ENCODE measurements at regions not wholly inside any gene's neighbourhood (a gene's known extent, or its start where the extent isn't known, plus 50 kb on each side); places are given as distances from the start of the nearest gene placed in this dataset.

DNA sequence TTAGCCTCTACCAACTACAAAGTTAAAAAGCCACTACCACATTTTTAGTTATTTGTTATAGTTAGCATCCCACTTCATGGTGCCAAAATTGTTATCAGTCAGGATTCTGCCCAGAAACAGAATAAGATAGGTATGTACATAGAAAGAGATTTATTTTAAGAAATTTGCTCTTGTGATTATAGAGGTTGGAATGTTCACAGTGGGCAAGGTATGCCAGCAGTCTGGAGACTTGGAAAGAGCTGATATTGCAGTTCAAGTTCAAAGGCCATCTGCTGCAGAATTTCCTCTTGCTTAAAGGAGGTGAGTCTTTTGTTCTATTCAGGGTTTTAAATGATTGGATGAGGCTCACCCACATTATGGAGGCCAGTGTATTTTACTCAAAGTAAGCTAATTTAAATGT, 143.8 kb upstream of the POU1F1 start:
- TF ChIP-seq, protein P1, sequence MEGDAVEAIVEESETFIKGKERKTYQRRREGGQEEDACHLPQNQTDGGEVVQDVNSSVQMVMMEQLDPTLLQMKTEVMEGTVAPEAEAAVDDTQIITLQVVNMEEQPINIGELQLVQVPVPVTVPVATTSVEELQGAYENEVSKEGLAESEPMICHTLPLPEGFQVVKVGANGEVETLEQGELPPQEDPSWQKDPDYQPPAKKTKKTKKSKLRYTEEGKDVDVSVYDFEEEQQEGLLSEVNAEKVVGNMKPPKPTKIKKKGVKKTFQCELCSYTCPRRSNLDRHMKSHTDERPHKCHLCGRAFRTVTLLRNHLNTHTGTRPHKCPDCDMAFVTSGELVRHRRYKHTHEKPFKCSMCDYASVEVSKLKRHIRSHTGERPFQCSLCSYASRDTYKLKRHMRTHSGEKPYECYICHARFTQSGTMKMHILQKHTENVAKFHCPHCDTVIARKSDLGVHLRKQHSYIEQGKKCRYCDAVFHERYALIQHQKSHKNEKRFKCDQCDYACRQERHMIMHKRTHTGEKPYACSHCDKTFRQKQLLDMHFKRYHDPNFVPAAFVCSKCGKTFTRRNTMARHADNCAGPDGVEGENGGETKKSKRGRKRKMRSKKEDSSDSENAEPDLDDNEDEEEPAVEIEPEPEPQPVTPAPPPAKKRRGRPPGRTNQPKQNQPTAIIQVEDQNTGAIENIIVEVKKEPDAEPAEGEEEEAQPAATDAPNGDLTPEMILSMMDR (IDR thresholded peaks at IDR 0.05) = no peak
- no peak for TF ChIP-seq POLR2A (IDR thresholded peaks at IDR 0.05)

Measured in body of pancreas (tissue), 4 donors.